BJ (cell line): ENCODE measurements at regions not wholly inside any gene's neighbourhood (a gene's known extent, or its start where the extent isn't known, plus 50 kb on each side); places are given as distances from the start of the nearest gene placed in this dataset.
"Not testable (repeated sequence)": the region's sequence is repeated elsewhere in the genome, so short reads cannot be mapped to it uniquely, and the experiment has no call there.

Source experiments
- CTCF ChIA-PET: fragments of 350-600 bp; formaldehyde crosslinking; extraction: SDS; loops from one replicate; lab custom pipeline; 2021; ENCODE audit warnings: antibody characterized with exemption, inconsistent platforms; lab: Yijun Ruan, JAX
- POLR2A ChIA-PET: fragments of 300-600 bp; sonication (Branson Sonifier 250); formaldehyde crosslinking; extraction: SDS; loops from one replicate; lab custom pipeline; 2021; ENCODE audit warnings: antibody characterized with exemption; lab: Charles Lee
- DNase-seq: peaks from one replicate; pipeline ENCODE4 v3.0.0-alpha.2; 2011; ENCODE audit warnings: low read depth
- H3K27me3 ChIP-seq: 2 replicates; pipeline ENCODE4 v1.6.0; 2011; ENCODE audit warnings: low read length; ENCODE audit not compliant: control insufficient read depth, insufficient read depth
- H3K36me3 ChIP-seq: 2 replicates; pipeline ENCODE4 v1.5.1; 2011; ENCODE audit warnings: low read length; ENCODE audit not compliant: control insufficient read depth, insufficient read depth
- H3K4me3 ChIP-seq: 2 replicates; pipeline ENCODE4 v1.5.1; 2011; ENCODE audit warnings: low read depth, mild to moderate bottlenecking, control low read depth, low read length
- TF ChIP-seq, protein P1 (sequence below): IDR thresholded peaks from 2 replicates; pipeline ENCODE4 v1.5.1; 2011; ENCODE audit warnings: low read depth, mild to moderate bottlenecking, control low read depth, inconsistent platforms, low read length, moderate library complexity; ENCODE audit not compliant: insufficient read depth

DNA sequence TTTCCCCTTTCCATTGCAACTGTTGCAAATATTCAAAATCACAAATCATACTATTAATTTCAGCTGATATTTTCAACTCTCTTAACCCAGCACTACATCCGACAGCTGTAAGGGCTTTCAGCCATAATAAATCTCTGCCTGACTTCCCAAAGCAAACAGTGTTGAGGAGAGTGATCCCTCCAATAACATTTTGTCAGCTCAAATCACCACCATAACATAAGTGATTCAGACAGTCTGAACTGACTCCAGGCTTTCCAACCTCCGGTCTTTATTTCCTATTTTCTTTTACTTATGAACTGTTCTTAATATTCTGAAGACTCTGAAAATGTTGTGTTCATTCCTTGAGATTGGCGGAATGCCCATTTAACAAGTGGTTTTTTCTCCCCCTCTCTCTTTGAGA is 1085.9 kb downstream of the GATA3 start:
- Histone ChIP-seq H3K36me3 (no peaks in the 10 kb centered on the region), H3K27me3 (no peaks in the 10 kb centered on the region), H3K4me3 (no peak overlapping the region)
- TF ChIP-seq, protein P1, sequence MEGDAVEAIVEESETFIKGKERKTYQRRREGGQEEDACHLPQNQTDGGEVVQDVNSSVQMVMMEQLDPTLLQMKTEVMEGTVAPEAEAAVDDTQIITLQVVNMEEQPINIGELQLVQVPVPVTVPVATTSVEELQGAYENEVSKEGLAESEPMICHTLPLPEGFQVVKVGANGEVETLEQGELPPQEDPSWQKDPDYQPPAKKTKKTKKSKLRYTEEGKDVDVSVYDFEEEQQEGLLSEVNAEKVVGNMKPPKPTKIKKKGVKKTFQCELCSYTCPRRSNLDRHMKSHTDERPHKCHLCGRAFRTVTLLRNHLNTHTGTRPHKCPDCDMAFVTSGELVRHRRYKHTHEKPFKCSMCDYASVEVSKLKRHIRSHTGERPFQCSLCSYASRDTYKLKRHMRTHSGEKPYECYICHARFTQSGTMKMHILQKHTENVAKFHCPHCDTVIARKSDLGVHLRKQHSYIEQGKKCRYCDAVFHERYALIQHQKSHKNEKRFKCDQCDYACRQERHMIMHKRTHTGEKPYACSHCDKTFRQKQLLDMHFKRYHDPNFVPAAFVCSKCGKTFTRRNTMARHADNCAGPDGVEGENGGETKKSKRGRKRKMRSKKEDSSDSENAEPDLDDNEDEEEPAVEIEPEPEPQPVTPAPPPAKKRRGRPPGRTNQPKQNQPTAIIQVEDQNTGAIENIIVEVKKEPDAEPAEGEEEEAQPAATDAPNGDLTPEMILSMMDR = no peak
- no peak for DNase-seq
- POLR2A ChIA-PET = no interaction called here
- CTCF ChIA-PET = no interaction called here

DNA sequence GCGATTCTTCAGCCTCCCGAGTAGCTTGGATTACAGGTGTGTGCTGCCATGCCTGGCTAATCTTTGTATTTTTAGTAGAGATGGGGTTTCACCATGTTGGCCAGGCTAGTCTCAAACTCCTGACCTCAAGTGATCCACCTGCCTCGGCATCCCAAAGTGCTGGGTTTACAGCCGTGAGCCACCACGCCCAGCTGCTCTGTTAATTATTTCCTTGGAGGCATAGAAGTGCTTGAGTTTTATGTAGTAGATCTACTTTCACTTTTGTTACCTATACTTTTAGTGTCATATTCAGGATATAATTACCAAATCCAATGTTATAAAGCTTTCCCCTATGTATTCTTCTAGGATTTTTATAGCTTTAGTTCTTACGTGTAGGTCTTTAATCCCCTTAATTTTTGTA is 1093.0 kb downstream of the GATA3 start:
- Histone ChIP-seq H3K36me3 (no peaks in the 10 kb centered on the region), H3K4me3 (no peak overlapping the region), H3K27me3 (no peaks in the 10 kb centered on the region)
- TF ChIP-seq, protein P1 = no peak
- no peak for DNase-seq
- POLR2A ChIA-PET = no interaction called here
- CTCF ChIA-PET = interaction anchor here (1.0 kb wide), 2 partner anchors 20 to 33 kb away, joined by 3 read pairs; no protein-coding TSS in a partner anchor

DNA sequence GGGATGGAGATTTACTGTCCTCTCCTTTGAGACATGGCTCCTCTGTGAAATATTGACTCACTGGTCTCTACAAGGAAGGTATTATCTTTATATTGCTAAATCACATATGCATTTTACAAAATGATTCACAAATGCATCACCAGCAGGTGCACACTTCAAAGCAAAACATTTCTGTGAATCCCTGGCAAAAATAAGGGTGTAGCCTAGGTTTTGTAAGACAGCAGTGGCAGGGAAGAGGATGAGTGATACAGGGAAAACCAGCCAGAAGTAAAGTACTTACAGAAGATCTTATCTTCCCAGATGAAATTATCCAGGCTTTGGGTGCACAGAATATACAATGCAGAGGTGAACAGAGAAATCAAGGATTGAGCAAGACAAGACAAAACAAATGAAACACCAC is 1094.6 kb downstream of the GATA3 start:
- DNase-seq = no peak
- ChIA-PET CTCF (no interaction called here), POLR2A (no interaction called here)
- no peaks in the 10 kb centered on the region for H3K27me3 ChIP-seq
- H3K36me3 ChIP-seq = no peaks in the 10 kb centered on the region
- TF ChIP-seq, protein P1 = no peak
- H3K4me3 ChIP-seq = no peak overlapping the region

DNA sequence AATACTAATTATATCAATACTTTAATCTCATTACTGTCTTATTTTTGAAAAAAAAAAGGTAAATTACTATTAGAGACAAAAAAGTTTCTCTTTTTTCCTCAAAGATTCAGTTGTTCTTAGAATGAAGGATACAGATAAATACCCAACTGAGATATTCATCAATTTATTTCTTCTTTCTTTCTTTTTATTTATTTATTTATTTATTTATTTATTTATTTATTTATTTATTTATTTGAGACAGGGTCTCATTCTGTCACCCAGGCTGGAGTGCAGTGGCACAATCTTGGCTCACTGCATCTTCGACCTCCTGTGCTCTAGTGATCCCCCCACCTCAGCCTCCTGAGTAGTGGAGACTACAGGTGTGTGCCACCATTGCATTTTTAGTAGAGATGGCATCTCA is 1098.6 kb downstream of the GATA3 start:
- H3K4me3 ChIP-seq, DNase-seq, H3K36me3 ChIP-seq, POLR2A ChIA-PET, H3K27me3 ChIP-seq, CTCF ChIA-PET: not testable (repeated sequence)

DNA sequence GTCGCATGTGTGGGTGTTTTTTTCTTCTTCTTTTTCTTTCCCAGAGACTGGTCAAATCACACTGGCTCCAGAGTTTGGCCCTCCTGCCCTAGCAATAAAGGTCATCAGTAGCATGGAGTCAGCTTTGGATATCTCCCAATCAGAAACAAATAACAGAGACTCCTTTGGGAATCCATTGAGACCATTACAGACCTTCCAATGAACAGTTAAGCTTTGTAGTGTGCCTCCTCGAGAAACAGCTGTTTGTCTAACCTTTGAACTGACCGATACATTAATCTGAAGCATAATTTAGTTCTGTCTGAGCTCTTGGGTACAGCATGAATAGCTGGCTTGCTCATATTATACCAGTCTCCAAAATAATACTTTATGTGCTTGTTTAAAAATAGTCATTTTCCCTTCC is 1103.2 kb downstream of the GATA3 start:
- Histone ChIP-seq H3K36me3 (no peaks in the 10 kb centered on the region), H3K4me3 (no peak overlapping the region), H3K27me3 (no peaks in the 10 kb centered on the region)
- TF ChIP-seq, protein P1 = no peak
- ChIA-PET POLR2A (no interaction called here), CTCF (no interaction called here)
- DNase-seq = no peak

DNA sequence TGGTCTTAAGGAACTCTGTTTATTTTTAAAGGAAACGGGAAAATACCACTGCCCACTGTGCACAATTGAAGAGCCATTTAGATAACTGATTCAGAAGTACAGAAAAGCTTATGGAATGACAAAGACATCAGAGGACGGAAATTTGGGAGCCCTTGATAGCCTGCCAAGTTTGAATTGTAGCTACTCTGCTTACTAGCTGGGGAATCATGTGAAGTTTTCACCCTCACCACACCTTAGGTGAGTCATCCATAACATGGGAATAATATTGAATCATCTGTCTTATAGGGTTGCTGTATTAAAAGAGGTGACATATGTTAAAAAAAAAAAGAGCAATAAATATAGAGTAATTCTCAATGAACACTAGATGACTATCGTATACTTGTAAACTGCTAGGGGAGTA is 1104.2 kb downstream of the GATA3 start:
- no peak overlapping the region for H3K4me3 ChIP-seq
- no peaks in the 10 kb centered on the region for H3K27me3 ChIP-seq
- ChIA-PET CTCF (interaction anchor here (1.0 kb wide), 1 partner anchor 15 kb away, joined by 3 read pairs; no protein-coding TSS in a partner anchor), POLR2A (no interaction called here)
- no peaks in the 10 kb centered on the region for H3K36me3 ChIP-seq
- no peak for DNase-seq
- TF ChIP-seq, protein P1 = no peak
